Activated B cell treated with CpG ODN at 0.5 μM for 24 hours (primary cell): ENCODE measurements at regions not wholly inside any gene's neighbourhood (a gene's known extent, or its start where the extent isn't known, plus 50 kb on each side); places are given as distances from the start of the nearest gene placed in this dataset.

Experiments used
- ATAC-seq: fragments of 200-7000 bp; cut with Tn5 transposase; one replicate; pipeline ENCODE4 v1.10.0; 2021; ENCODE audit warnings: low read depth, mild to moderate bottlenecking, moderate library complexity
- CTCF ChIA-PET: fragments of 350-600 bp; sonication (Branson Sonifier 250); formaldehyde crosslinking; loops from one replicate; lab custom pipeline; 2021; ENCODE audit warnings: antibody characterized with exemption; lab: Charles Lee
- POLR2A ChIA-PET: fragments of 350-600 bp; sonication (Branson Sonifier 250); formaldehyde crosslinking; loops from one replicate; lab custom pipeline; 2021; ENCODE audit warnings: antibody characterized with exemption; lab: Charles Lee
- DNase-seq: peaks from one replicate; pipeline ENCODE4 v3.0.0; 2022
- H3K27ac Mint-ChIP-seq: one replicate; pipeline ENCODE4 v1.8.0; 2020; ENCODE audit warnings: mixed read lengths
- H3K27me3 Mint-ChIP-seq: one replicate; pipeline ENCODE4 v1.8.0; 2021; ENCODE audit warnings: mixed read lengths
- H3K36me3 Mint-ChIP-seq: one replicate; pipeline ENCODE4 v1.8.0; 2021; ENCODE audit warnings: low read depth, mixed read lengths
- H3K4me1 Mint-ChIP-seq: one replicate; pipeline ENCODE4 v1.8.0; 2021; ENCODE audit warnings: mixed read lengths
- H3K4me3 Mint-ChIP-seq: one replicate; pipeline ENCODE4 v1.8.0; 2020; ENCODE audit warnings: mild to moderate bottlenecking, mixed read lengths
- H3K9me3 Mint-ChIP-seq: one replicate; pipeline ENCODE4 v1.8.0; 2020; ENCODE audit warnings: mixed read lengths
- CTCF ChIP-seq: fragments of 200-600 bp; IDR thresholded peaks from one replicate; pipeline ENCODE4 v1.8.0; 2022; ENCODE audit warnings: antibody characterized with exemption, mild to moderate bottlenecking
- intact Hi-C: fragments of 100-400 bp; cut with micrococcal nuclease; formaldehyde crosslinking; loops from one replicate; pipeline ENCODE4 v1.15.1; 2024

GRCh38 chr3:83895892-83896291, 1062.9 kb upstream of the CADM2 start:
- H3K27ac Mint-ChIP-seq: no peak overlapping the region
- DNase-seq (no peak), ATAC-seq (no peak)
- no peaks in the 10 kb centered on the region for H3K27me3 Mint-ChIP-seq
- H3K4me1 Mint-ChIP-seq: no peaks in the 10 kb centered on the region
- H3K4me3 Mint-ChIP-seq: no peak overlapping the region
- intact Hi-C loops: no loop called here
- H3K9me3 Mint-ChIP-seq: peaks cover 4% of the 10 kb centered on the region
- POLR2A ChIA-PET: no interaction called here
- no peak for TF ChIP-seq CTCF
- CTCF ChIA-PET: no interaction called here
- no peaks in the 10 kb centered on the region for H3K36me3 Mint-ChIP-seq

- POLR2A ChIA-PET: no interaction called here
- no peak for TF ChIP-seq CTCF
- Mint-ChIP-seq H3K27me3 (no peaks in the 10 kb centered on the region), H3K4me3 (no peak overlapping the region), H3K27ac (no peak overlapping the region), H3K4me1 (no peaks in the 10 kb centered on the region), H3K9me3 (peaks cover 3% of the 10 kb centered on the region), H3K36me3 (no peaks in the 10 kb centered on the region)
- ATAC-seq: no peak
- DNase-seq: no peak
- intact Hi-C loops: no loop called here
- CTCF ChIA-PET: no interaction called here
Observed at GRCh38 chr3:83902787-83903533, 1055.8 kb upstream of the CADM2 start.

- Mint-ChIP-seq H3K4me3 (no peak overlapping the region), H3K27me3 (no peaks in the 10 kb centered on the region), H3K9me3 (peaks cover 4% of the 10 kb centered on the region), H3K4me1 (no peaks in the 10 kb centered on the region), H3K36me3 (no peaks in the 10 kb centered on the region), H3K27ac (no peak overlapping the region)
- no peak for TF ChIP-seq CTCF
- no peak for DNase-seq
- no peak for ATAC-seq
- POLR2A ChIA-PET: no interaction called here
- CTCF ChIA-PET: no interaction called here
- intact Hi-C loops: no loop called here
Observed at GRCh38 chr3:83913381-83913780, 1045.4 kb upstream of the CADM2 start.

- peaks cover 14% of the 10 kb centered on the region for H3K9me3 Mint-ChIP-seq
- CTCF ChIA-PET: no interaction called here
- no peak for ATAC-seq
- no peaks in the 10 kb centered on the region for H3K4me1 Mint-ChIP-seq
- H3K27me3 Mint-ChIP-seq: no peaks in the 10 kb centered on the region
- POLR2A ChIA-PET: no interaction called here
- H3K36me3 Mint-ChIP-seq: no peaks in the 10 kb centered on the region
- no peak overlapping the region for H3K4me3 Mint-ChIP-seq
- TF ChIP-seq CTCF: no peak
- H3K27ac Mint-ChIP-seq: no peak overlapping the region
- intact Hi-C loops: no loop called here
- no peak for DNase-seq
Observed at GRCh38 chr3:83926291-83926690, 1032.5 kb upstream of the CADM2 start.

- Mint-ChIP-seq H3K4me3 (no peak overlapping the region), H3K27me3 (no peaks in the 10 kb centered on the region), H3K9me3 (peaks cover 16% of the 10 kb centered on the region), H3K4me1 (no peaks in the 10 kb centered on the region), H3K36me3 (no peaks in the 10 kb centered on the region), H3K27ac (no peak overlapping the region)
- POLR2A ChIA-PET: no interaction called here
- intact Hi-C loops: no loop called here
- TF ChIP-seq CTCF: no peak
- DNase-seq (no peak), ATAC-seq (no peak)
- CTCF ChIA-PET: no interaction called here
Observed at GRCh38 chr3:83928391-83928790, 1030.4 kb upstream of the CADM2 start.
